IMR-90 (cell line): ENCODE measurements at regions not wholly inside any gene's neighbourhood (a gene's known extent, or its start where the extent isn't known, plus 50 kb on each side); places are given as distances from the start of the nearest gene placed in this dataset.

ENCODE experiments used
- ATAC-seq: fragments of 200-7000 bp; cut with Tn5 transposase; 2 replicates; pipeline ENCODE4 v1.9.1; 2020; ENCODE audit warnings: low read depth, mild to moderate bottlenecking, moderate library complexity
- BruUV-seq: library from RNA; stranded (reverse); fragments of 400-500 nt; replicated peaks from 2 replicates; lab custom pipeline; 2021; lab: Mats Ljungman, UMichigan
- CTCF ChIA-PET: fragments of 300-600 bp; formaldehyde crosslinking; extraction: SDS; loops from one replicate; lab custom pipeline; 2021; ENCODE audit warnings: antibody characterized with exemption; lab: Yijun Ruan, JAX
- POLR2A ChIA-PET: fragments of 300-600 bp; sonication (Branson Sonifier 250); formaldehyde crosslinking; loops from one replicate; lab custom pipeline; 2022; ENCODE audit warnings: antibody characterized with exemption; ENCODE audit not compliant: unreplicated experiment; lab: Charles Lee
- DNase-seq: peaks from one replicate; pipeline ENCODE4 v3.0.0; 2013
- H2AFZ ChIP-seq: replicated peaks from 2 replicates; pipeline ENCODE3; 2013; ENCODE audit warnings: low read length, mild to moderate bottlenecking; ENCODE audit not compliant: poor library complexity
- H2AK5ac ChIP-seq: 2 replicates; pipeline ENCODE4 v1.6.1; 2013; ENCODE audit warnings: low read depth, low read length, inconsistent platforms
- H2AK9ac ChIP-seq: replicated peaks from 2 replicates; pipeline ENCODE3; 2013; ENCODE audit warnings: mild to moderate bottlenecking, low read depth, low read length, moderate library complexity; ENCODE audit not compliant: poor library complexity
- H2BK120ac ChIP-seq: 2 replicates; pipeline ENCODE4 v1.6.1; 2013; ENCODE audit warnings: low read depth, low read length, inconsistent platforms
- H2BK15ac ChIP-seq: 3 replicates; pipeline ENCODE4 v1.6.1; 2013; ENCODE audit warnings: low read depth, low read length, inconsistent platforms
- H2BK20ac ChIP-seq: 2 replicates; pipeline ENCODE4 v1.6.1; 2013; ENCODE audit warnings: low read depth, mild to moderate bottlenecking, inconsistent platforms, low read length, moderate library complexity
- H2BK5ac ChIP-seq: 2 replicates; pipeline ENCODE4 v1.6.1; 2013; ENCODE audit warnings: mild to moderate bottlenecking, low read depth, low read length, inconsistent platforms; ENCODE audit not compliant: poor library complexity, severe bottlenecking
- H3K14ac ChIP-seq: replicated peaks from 2 replicates; pipeline ENCODE4 v1.6.1; 2013; ENCODE audit warnings: low read depth, low read length, inconsistent platforms
- H3K18ac ChIP-seq: 2 replicates; pipeline ENCODE4 v1.6.1; 2013; ENCODE audit warnings: low read depth, low read length, control low read depth
- H3K23ac ChIP-seq: 2 replicates; pipeline ENCODE4 v1.6.1; 2013; ENCODE audit warnings: low read depth, low read length, inconsistent platforms
- H3K27ac ChIP-seq: 2 replicates; pipeline ENCODE4 v1.5.1; 2013; ENCODE audit warnings: mild to moderate bottlenecking, control low read depth, low read length; ENCODE audit not compliant: insufficient read depth
- H3K27me3 ChIP-seq: 2 replicates; pipeline ENCODE4 v1.6.1; 2013; ENCODE audit warnings: low read length; ENCODE audit not compliant: control insufficient read depth, insufficient read depth
- H3K36me3 ChIP-seq: 2 replicates; pipeline ENCODE4 v1.6.1; 2013; ENCODE audit warnings: low read length, mixed read lengths; ENCODE audit not compliant: control insufficient read depth, insufficient read depth
- H3K4ac ChIP-seq: 2 replicates; pipeline ENCODE4 v1.6.1; 2013; ENCODE audit warnings: low read depth, low read length, inconsistent platforms
- H3K4me1 ChIP-seq: 2 replicates; pipeline ENCODE4 v1.6.1; 2013; ENCODE audit warnings: low read length, mixed read lengths; ENCODE audit not compliant: control insufficient read depth, insufficient read depth
- H3K4me2 ChIP-seq: 2 replicates; pipeline ENCODE4 v1.6.1; 2013; ENCODE audit warnings: low read depth, mild to moderate bottlenecking, control low read depth, low read length, moderate library complexity
- H3K4me3 ChIP-seq: 2 replicates; pipeline ENCODE4 v1.5.1; 2013; ENCODE audit warnings: low read depth, mild to moderate bottlenecking, control low read depth, low read length, moderate library complexity; ENCODE audit not compliant: insufficient read depth
- H3K56ac ChIP-seq: 2 replicates; pipeline ENCODE4 v1.6.1; 2013; ENCODE audit warnings: low read length, inconsistent platforms; ENCODE audit not compliant: insufficient read depth; ENCODE audit errors: extremely low read depth
- H3K79me1 ChIP-seq, 2 experiments: 2 replicates each; pipeline ENCODE4 v1.6.1; 2013; ENCODE audit warnings: low read length in 2 of 2, inconsistent platforms in 1 of 2, low read depth in 1 of 2
- H3K9ac ChIP-seq: 2 replicates; pipeline ENCODE4 v1.6.1; 2013; ENCODE audit warnings: low read depth, low read length, control low read depth
- H3K9me1 ChIP-seq: 2 replicates; pipeline ENCODE4 v1.6.1; 2013; ENCODE audit warnings: low read length, inconsistent platforms; ENCODE audit not compliant: insufficient read depth
- H3K9me3 ChIP-seq: 2 replicates; pipeline ENCODE4 v1.6.1; 2013; ENCODE audit warnings: low read length; ENCODE audit not compliant: control insufficient read depth, insufficient read depth
- H4K20me1 ChIP-seq: 2 replicates; pipeline ENCODE4 v1.6.1; 2013; ENCODE audit warnings: low read length, inconsistent platforms; ENCODE audit not compliant: insufficient read depth
- H4K5ac ChIP-seq: 2 replicates; pipeline ENCODE4 v1.6.1; 2013; ENCODE audit warnings: mild to moderate bottlenecking, low read depth, low read length, control low read depth
- H4K8ac ChIP-seq, 2 experiments: 2 replicates each; pipeline ENCODE4 v1.6.1; 2013; ENCODE audit warnings: low read depth in 2 of 2, low read length in 2 of 2, control low read depth in 1 of 2, inconsistent platforms in 1 of 2
- H4K91ac ChIP-seq: 2 replicates; pipeline ENCODE4 v1.6.1; 2013; ENCODE audit warnings: low read depth, low read length, inconsistent platforms; ENCODE audit not compliant: insufficient read depth
- BHLHE40 ChIP-seq: fragments of 150-350 bp; IDR thresholded peaks from 2 replicates; pipeline ENCODE4 v1.6.1; 2016; ENCODE audit warnings: mild to moderate bottlenecking, low read depth, low read length
- CEBPB ChIP-seq: IDR thresholded peaks from 2 replicates; pipeline ENCODE4 v1.6.1; 2012; ENCODE audit warnings: low read depth, low read length, improper control_type of control experiment
- CHD1 ChIP-seq: IDR thresholded peaks from 2 replicates; pipeline ENCODE4 v1.6.1; 2012; ENCODE audit warnings: low read depth, low read length, improper control_type of control experiment
- CTCF ChIP-seq: conservative IDR thresholded peaks from 2 replicates; pipeline ENCODE4 v1.5.1; 2012; ENCODE audit warnings: mild to moderate bottlenecking, low read depth, low read length, improper control_type of control experiment
- ELK1 ChIP-seq: fragments of 150-350 bp; IDR thresholded peaks from 2 replicates; pipeline ENCODE4 v1.6.1; 2016; ENCODE audit warnings: low read depth, mild to moderate bottlenecking, low read length, moderate library complexity, borderline replicate concordance
- FOS ChIP-seq: fragments of 150-350 bp; IDR thresholded peaks from 2 replicates; pipeline ENCODE4 v1.6.1; 2016; ENCODE audit warnings: low read depth, low read length
- MAFK ChIP-seq: IDR thresholded peaks from 2 replicates; pipeline ENCODE4 v1.6.1; 2012; ENCODE audit warnings: low read depth, low read length, improper control_type of control experiment
- MAZ ChIP-seq: IDR thresholded peaks from 2 replicates; pipeline ENCODE4 v1.6.1; 2012; ENCODE audit warnings: low read depth, mild to moderate bottlenecking, low read length, improper control_type of control experiment, moderate library complexity, borderline replicate concordance
- MXI1 ChIP-seq: IDR thresholded peaks from 2 replicates; pipeline ENCODE4 v1.6.1; 2012; ENCODE audit warnings: low read depth, mild to moderate bottlenecking, low read length, moderate library complexity, borderline replicate concordance
- RAD21 ChIP-seq: IDR thresholded peaks from 2 replicates; pipeline ENCODE4 v1.6.1; 2012; ENCODE audit warnings: low read length, improper control_type of control experiment
- RCOR1 ChIP-seq: IDR thresholded peaks from 2 replicates; pipeline ENCODE4 v1.6.1; 2012; ENCODE audit warnings: mild to moderate bottlenecking, low read length, improper control_type of control experiment; ENCODE audit not compliant: insufficient replicate concordance
- RFX5 ChIP-seq: IDR thresholded peaks from 2 replicates; pipeline ENCODE4 v1.8.0; 2012; ENCODE audit warnings: low read depth, mild to moderate bottlenecking, low read length, moderate library complexity
- SMC3 ChIP-seq: fragments of 150-350 bp; IDR thresholded peaks from 2 replicates; pipeline ENCODE4 v1.6.1; 2016; ENCODE audit warnings: low read depth, mild to moderate bottlenecking, antibody characterized with exemption, low read length, moderate library complexity
- USF2 ChIP-seq: fragments of 150-350 bp; IDR thresholded peaks from 2 replicates; pipeline ENCODE4 v1.6.1; 2017; ENCODE audit warnings: mild to moderate bottlenecking, antibody characterized with exemption, low read length, low read depth
- WGBS, 2 experiments: methylation state at CpG; one replicate each; pipeline versions ENCODE4 v1.1.5 to v1.1.7; 2013; ENCODE audit warnings: missing lambda C conversion rate in 2 of 2; ENCODE audit not compliant: insufficient read length in 1 of 2; ENCODE audit errors: extremely low coverage in 2 of 2; 5-methylcytosine and 5-hydroxymethylcytosine counted together
- dilution Hi-C: fragments of 300-500 bp; cut with HindIII; formaldehyde crosslinking; loops from one replicate; pipeline ENCODE4 v1.14.3; 2018; ENCODE audit warnings: low sequenced_read_pairs; ENCODE audit not compliant: unreplicated experiment
- in situ Hi-C: fragments of 300-500 bp; cut with MboI; formaldehyde crosslinking; loops from 3 replicates; pipeline ENCODE4 v1.14.3; 2019; ENCODE audit warnings: low sequenced_read_pairs, inconsistent platforms, mixed read lengths
- intact Hi-C: fragments of 100-400 bp; cut with micrococcal nuclease; formaldehyde crosslinking; loops from 2 replicates; pipeline ENCODE4 v1.10.0; 2022

GRCh38 chr22:27610863-27611786, 190.4 kb downstream of the MN1 start:
- no peak overlapping the region for H2BK5ac ChIP-seq
- H3K9me1 ChIP-seq: no peaks in the 10 kb centered on the region
- H4K20me1 ChIP-seq: no peaks in the 10 kb centered on the region
- BruUV-seq: no TSS peak
- intact Hi-C loops (no loop called here), in situ Hi-C loops (no loop called here), dilution Hi-C loops (no loop called here)
- CTCF ChIA-PET: interaction anchor here (0.5 kb wide), 1 partner anchor 268 kb away, joined by 3 read pairs; no protein-coding TSS in a partner anchor
- no peak overlapping the region for H3K4me3 ChIP-seq
- H3K27me3 ChIP-seq: peaks cover 51% of the 10 kb centered on the region
- H3K14ac ChIP-seq: no peak overlapping the region
- no peak overlapping the region for H3K4me2 ChIP-seq
- DNase-seq (no peak), ATAC-seq (no peak)
- no peak overlapping the region for H3K18ac ChIP-seq
- no peak overlapping the region for H3K9ac ChIP-seq
- H3K4me1 ChIP-seq: no peaks in the 10 kb centered on the region
- H3K9me3 ChIP-seq: peaks cover 4% of the 10 kb centered on the region; the same call in 1 of the 2 replicates
- no peak overlapping the region for H2BK15ac ChIP-seq
- H3K23ac ChIP-seq: no peak overlapping the region
- WGBS, 2 experiments: 91% methylated on average over 11 of the region's 23 CpGs; no CpG with 5 or more reads in 1 of the 2 experiments
- H2BK20ac ChIP-seq: no peak overlapping the region
- no peak overlapping the region for H2AK9ac ChIP-seq
- H2AFZ ChIP-seq: no peak overlapping the region
- no peak overlapping the region for H3K27ac ChIP-seq
- no peak overlapping the region for H4K8ac ChIP-seq
- H2BK120ac ChIP-seq: no peak overlapping the region
- no peaks in the 10 kb centered on the region for H3K79me1 ChIP-seq
- no peak overlapping the region for H3K4ac ChIP-seq
- H4K91ac ChIP-seq: no peak overlapping the region
- POLR2A ChIA-PET: no interaction called here
- H3K56ac ChIP-seq: no peak overlapping the region
- H2AK5ac ChIP-seq: no peak overlapping the region
- H4K5ac ChIP-seq: no peak overlapping the region
- H3K36me3 ChIP-seq: peaks cover 1% of the 10 kb centered on the region; the same call in 1 of the 2 replicates
- TF ChIP-seq CTCF (no peak), RFX5 (no peak), FOS (no peak), SMC3 (no peak), MAFK (no peak), ELK1 (no peak), CEBPB (no peak), MAZ (no peak), BHLHE40 (no peak), USF2 (no peak), RCOR1 (no peak), RAD21 (no peak), MXI1 (no peak), CHD1 (no peak)
